Fibroblast of mammary gland (primary cell): ENCODE measurements at regions not wholly inside any gene's neighbourhood (a gene's known extent, or its start where the extent isn't known, plus 50 kb on each side); places are given as distances from the start of the nearest gene placed in this dataset.

Experiments
- DNase-seq: peaks from one replicate; pipeline ENCODE4 v3.0.0-alpha.2; 2010; ENCODE audit warnings: low read depth
- H3K4me3 ChIP-seq: 2 replicates; pipeline ENCODE4 v1.5.1; 2011; ENCODE audit warnings: low read depth, mild to moderate bottlenecking, low read length, moderate library complexity; ENCODE audit not compliant: control insufficient read depth
- CTCF ChIP-seq: conservative IDR thresholded peaks from 2 replicates; pipeline ENCODE4 v1.5.1; 2011; ENCODE audit warnings: low read depth, low read length, inconsistent platforms; ENCODE audit not compliant: control insufficient read depth, insufficient read depth

- no peak for TF ChIP-seq CTCF
- no peak for DNase-seq
- no peak overlapping the region for H3K4me3 ChIP-seq
Measured at GRCh38 chr16:5653041-5653440, 555.4 kb upstream of the EEF2KMT start.

DNA sequence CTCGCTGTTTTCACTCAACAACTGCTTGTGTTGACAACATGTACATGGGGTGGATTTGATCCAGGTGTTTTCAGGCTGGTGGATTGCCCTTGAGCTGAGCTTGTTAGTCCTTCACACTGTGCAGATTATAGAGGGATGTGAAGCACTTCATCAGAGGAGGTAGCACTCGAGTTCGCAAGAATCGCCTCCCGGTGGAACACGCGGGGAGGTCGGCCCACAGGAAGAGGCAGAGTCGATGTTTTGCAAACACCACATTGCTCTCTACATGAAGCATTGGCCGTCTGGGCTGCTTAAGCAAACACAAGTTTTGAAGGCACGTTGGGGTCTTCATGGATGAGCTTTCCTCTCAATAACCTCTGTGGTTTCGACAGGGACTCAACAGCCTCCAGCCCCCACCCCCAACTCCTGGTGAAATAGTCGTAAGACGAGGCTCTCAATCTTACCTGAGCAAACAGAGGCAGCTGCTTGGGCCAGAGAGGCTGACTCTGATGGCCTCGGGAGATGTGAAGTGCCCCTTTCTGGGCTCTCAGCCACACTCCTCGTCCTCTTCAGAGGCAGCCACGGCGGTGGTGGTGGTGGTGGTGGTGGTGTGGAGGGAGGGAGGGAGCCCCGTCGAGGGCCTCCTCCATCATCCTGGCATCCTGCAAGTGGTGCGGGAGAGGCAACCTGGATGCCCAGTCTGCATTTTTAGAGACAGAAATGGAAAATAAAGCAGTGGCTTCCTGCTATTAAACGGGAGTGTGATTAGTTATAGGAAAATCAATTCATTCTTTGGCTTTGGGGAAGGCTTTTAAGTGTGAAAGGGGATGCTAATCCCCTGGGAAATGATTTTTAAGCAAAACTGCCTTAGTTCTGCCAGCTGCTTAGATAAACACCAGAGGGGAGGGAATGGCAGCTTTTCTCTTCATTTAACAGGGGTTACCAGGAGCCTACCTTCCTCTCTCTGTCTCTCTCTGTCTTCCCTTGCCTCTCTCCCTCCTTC, 552.5 kb upstream of the EEF2KMT start:
- TF ChIP-seq CTCF, result no peak
- no peak for DNase-seq
- no peak overlapping the region for H3K4me3 ChIP-seq

GRCh38 chr16:5647051-5647450, 549.5 kb upstream of the EEF2KMT start:
- DNase-seq, result no peak
- no peak for TF ChIP-seq CTCF
- H3K4me3 ChIP-seq, result no peak overlapping the region

DNA sequence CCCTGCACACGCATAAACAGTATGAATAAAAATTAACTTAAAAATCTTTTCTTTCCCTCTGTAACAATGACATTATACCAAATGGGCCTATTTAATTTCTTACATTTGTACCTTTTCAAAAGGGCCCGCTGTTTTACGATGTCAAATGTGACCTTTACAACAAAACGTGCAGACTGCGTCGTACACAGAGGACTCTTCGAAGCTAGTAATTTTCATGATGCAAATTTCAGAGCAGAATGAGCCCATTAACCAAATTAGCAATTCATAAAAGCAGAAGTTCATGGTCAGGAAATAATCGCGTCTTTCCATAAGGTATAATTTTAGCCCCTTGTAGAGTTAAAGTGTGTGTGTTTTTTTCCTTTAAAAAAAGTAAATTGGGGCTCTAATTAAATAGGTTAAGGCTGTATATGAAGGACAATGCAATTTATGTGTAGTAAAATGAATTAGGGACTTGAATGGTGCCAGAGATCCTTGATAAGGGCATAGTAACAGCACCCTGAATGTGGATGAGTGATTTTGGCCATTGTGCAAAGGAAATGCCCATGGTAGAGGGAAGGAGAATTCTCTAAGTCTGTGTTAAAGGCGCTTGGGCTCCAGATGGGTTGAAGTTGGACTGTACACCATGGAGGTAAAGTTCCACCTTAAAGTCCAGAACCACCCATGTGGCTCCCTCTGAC, 546.4 kb upstream of the EEF2KMT start:
- TF ChIP-seq CTCF, result no peak
- no peak for DNase-seq
- no peak overlapping the region for H3K4me3 ChIP-seq

- H3K4me3 ChIP-seq, result no peak overlapping the region
- TF ChIP-seq CTCF, result no peak
- no peak for DNase-seq
Measured at GRCh38 chr16:5642436-5642835, 544.8 kb upstream of the EEF2KMT start.

DNA sequence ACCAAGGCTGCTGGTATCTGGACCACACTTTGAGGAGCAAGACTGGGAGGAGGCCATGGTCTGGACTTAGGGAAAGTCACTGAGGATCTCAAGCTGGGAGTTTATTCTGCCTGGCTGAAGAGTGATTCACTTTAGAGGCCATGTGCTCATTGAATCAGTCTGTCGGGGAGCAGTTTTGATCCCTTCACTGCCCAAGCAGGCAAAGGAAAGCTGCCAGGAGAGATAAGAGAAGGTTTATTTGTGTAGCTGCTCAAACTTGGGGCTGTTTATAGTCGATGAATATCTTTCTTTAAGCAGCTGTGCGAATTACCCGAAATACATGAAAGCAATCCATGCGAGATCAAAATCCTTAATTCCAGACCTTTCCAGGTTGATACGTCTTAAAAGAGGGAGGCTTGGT, 544.4 kb upstream of the EEF2KMT start:
- TF ChIP-seq CTCF, result no peak
- DNase-seq, result no peak
- no peak overlapping the region for H3K4me3 ChIP-seq
